ENCODE measurements at regions not wholly inside any gene's neighbourhood (a gene's known extent, or its start where the extent isn't known, plus 50 kb on each side); places are given as distances from the start of the nearest gene placed in this dataset.

DNA sequence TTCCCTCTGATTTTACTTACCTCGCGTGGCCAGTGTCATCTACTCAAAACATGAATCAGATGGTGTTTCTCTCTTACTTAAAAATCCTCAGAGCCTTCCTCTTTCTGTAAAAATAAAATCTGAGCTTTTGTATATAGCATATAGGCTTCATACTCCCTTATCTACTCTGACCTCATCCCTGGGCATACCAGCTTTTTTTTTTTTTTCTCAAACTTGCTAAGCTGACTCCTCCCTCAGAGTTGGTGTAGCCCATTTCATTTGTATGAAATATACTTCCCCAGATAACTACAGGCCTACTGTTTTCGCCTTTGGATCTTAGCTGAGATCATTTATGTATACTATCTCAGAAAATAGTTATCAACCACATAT, 648.9 kb upstream of the ALCAM start:
- TF ChIP-seq, protein P1, sequence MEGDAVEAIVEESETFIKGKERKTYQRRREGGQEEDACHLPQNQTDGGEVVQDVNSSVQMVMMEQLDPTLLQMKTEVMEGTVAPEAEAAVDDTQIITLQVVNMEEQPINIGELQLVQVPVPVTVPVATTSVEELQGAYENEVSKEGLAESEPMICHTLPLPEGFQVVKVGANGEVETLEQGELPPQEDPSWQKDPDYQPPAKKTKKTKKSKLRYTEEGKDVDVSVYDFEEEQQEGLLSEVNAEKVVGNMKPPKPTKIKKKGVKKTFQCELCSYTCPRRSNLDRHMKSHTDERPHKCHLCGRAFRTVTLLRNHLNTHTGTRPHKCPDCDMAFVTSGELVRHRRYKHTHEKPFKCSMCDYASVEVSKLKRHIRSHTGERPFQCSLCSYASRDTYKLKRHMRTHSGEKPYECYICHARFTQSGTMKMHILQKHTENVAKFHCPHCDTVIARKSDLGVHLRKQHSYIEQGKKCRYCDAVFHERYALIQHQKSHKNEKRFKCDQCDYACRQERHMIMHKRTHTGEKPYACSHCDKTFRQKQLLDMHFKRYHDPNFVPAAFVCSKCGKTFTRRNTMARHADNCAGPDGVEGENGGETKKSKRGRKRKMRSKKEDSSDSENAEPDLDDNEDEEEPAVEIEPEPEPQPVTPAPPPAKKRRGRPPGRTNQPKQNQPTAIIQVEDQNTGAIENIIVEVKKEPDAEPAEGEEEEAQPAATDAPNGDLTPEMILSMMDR (conservative IDR thresholded peaks at IDR 0.05; ENCODE audit: low read length): no peak
- no peak for DNase-seq (ENCODE audit: low read depth)
- H3K4me3 ChIP-seq (ENCODE audit: low read length): no peak overlapping the region

DNA sequence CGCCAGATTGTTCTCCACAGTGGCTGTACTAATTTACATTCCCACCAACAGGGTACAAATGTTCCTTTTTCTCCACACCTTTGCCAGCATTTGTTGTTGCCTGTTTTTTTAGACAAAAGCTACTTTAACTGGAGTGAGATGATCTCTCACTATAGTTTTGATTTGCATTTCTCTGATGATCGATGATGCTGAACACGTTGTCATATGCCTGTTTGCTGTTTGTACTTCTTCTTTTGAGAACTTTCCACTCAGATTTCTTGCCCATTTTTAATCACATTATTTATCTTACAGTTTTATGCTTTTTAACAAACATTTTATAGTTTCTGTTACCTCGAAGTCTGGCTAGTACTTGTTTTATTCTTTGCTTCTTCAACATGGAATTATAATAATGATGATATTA, 643.7 kb upstream of the ALCAM start:
- no peak for DNase-seq (ENCODE audit: low read depth)
- TF ChIP-seq, protein P1 (conservative IDR thresholded peaks at IDR 0.05; ENCODE audit: low read length): no peak
- no peak overlapping the region for H3K4me3 ChIP-seq (ENCODE audit: low read length)

DNA sequence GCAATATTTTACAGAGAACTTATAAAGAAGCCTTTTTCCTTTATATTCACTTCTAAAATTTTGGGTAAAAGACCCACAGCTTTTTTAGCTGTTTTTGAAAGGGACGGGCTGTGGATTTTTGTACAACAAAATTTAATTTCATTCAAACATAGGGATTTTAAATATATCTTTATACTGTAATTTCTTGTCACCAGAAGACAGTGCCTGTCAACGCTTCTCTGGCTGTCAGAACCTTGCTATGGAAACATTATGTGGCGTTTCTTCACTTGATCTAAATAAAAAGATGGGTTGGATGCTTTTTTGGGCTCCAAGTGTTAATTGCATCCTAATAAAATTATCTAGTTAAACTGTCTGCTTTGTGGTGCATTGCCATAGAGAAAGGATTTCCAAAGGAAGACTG, 635.6 kb upstream of the ALCAM start:
- TF ChIP-seq, protein P1 (conservative IDR thresholded peaks at IDR 0.05; ENCODE audit: low read length): no peak
- DNase-seq (ENCODE audit: low read depth): no peak
- H3K4me3 ChIP-seq (ENCODE audit: low read length): no peak overlapping the region

DNA sequence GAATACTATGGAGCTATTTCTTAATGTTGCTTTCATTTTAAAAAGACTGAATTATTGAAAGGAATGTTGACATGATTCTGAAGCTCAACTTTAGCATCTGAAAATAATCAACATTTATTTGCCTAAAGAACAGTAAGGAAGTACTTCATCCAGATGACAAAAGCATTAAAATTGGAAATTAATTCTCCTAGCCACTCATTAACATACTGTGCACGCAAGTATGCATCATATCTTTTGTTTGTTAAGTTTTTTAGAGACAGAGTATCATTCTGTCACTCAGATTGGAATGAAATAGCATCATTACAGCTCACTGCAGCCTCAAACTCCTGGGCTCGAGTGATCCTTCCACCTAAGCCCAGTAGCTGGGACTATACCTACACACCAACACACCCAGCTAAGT, 632.1 kb upstream of the ALCAM start:
- peak; percentile 8 for DNase-seq (ENCODE audit: low read depth)
- H3K4me3 ChIP-seq (ENCODE audit: low read length): no peak overlapping the region
- TF ChIP-seq, protein P1 (conservative IDR thresholded peaks at IDR 0.05; ENCODE audit: low read length): no peak

DNA sequence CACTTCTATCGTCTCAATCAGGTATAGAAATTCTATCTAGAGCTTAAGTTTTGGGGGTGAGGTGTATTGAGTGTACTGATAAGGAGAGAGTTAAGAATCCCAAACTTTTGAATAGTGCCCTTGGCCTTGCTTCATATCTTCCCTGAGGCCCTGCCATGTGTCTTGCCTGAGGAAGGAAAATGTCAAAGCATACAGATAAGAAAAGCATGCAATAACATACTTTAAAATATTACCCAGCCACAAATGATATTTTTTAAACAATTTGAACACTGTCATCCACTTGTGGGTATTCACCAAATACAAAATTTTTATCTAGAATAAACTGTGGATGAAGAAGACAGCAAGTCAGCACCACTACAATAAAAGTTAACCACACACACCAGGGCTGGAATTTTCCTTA, 631.0 kb upstream of the ALCAM start:
- no peak for DNase-seq (ENCODE audit: low read depth)
- TF ChIP-seq, protein P1 (conservative IDR thresholded peaks at IDR 0.05; ENCODE audit: low read length): no peak
- no peak overlapping the region for H3K4me3 ChIP-seq (ENCODE audit: low read length)

DNA sequence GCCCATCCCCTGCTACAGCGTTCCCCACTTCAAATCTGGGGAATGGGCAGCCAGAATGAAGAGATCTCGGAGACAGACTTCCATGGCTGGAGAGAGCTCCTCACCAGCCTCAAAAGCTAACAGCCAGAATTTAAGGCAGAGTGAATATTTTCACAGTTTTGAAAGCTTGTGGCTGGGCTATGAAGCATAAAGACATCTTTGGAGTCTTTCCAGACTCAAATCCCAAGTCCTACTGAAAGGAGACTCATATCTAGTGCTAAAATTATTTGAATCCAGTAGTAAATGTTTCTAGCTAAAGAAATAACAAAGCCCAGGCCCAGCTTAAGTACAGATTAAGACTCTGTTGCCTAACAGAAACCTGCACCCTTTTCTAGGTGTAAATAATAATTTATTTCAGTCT, 628.4 kb upstream of the ALCAM start:
- DNase-seq (ENCODE audit: low read depth): peak; percentile 9
- H3K4me3 ChIP-seq (ENCODE audit: low read length): no peak overlapping the region

DNA sequence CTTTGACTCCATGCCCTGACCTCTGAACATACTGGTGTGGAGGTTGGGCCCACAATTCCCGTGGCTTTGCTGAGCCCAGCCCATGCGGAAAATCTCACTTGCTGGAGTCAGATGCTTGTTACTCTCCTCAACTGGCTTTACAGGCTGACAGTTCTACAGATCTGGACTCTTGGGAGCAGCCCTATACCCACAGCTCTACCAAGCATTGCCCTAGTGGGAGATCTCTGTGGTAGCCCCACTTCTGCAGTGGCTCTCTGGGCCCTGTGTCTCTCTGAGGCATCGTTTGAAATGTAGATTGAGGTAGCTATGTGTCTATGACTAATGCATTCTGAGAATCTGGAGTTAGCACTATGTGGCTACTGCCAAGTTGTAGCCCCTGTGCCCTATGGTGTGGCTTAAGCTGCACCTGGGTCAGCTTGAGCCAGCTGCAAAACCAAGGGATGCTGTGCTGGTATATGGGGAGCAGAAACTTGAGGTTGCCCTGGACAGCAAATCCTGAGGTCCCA, 625.8 kb upstream of the ALCAM start:
- no peak for DNase-seq (ENCODE audit: low read depth)
- TF ChIP-seq, protein P1 (conservative IDR thresholded peaks at IDR 0.05; ENCODE audit: low read length): no peak

More for the DNA sequence above, 628.4 kb upstream of the ALCAM start:
- TF ChIP-seq, protein P1 (conservative IDR thresholded peaks at IDR 0.05; ENCODE audit: low read length): no peak

More for the DNA sequence above, 625.8 kb upstream of the ALCAM start:
- no peak overlapping the region for H3K4me3 ChIP-seq (ENCODE audit: low read length)
